Activated CD8-positive, alpha-beta T cell treated with anti-CD3 and anti-CD28 coated beads for 36 hours (primary cell): ENCODE measurements at regions not wholly inside any gene's neighbourhood (a gene's known extent, or its start where the extent isn't known, plus 50 kb on each side); places are given as distances from the start of the nearest gene placed in this dataset.

Experiments used
- ATAC-seq: fragments of 200-7000 bp; cut with Tn5 transposase; one replicate; pipeline ENCODE4 v1.10.0; 2021; ENCODE audit warnings: mild to moderate bottlenecking, moderate library complexity
- CTCF ChIA-PET: fragments of 350-600 bp; sonication (Branson Sonifier 250); formaldehyde crosslinking; loops from one replicate; lab custom pipeline; 2021; ENCODE audit warnings: antibody characterized with exemption; lab: Charles Lee
- POLR2A ChIA-PET: fragments of 350-600 bp; sonication (Branson Sonifier 250); formaldehyde crosslinking; loops from one replicate; lab custom pipeline; 2021; ENCODE audit warnings: antibody characterized with exemption; lab: Charles Lee
- DNase-seq: peaks from one replicate; pipeline ENCODE4 v3.0.0-alpha.2; 2020
- H3K27ac Mint-ChIP-seq: one replicate; pipeline ENCODE4 v1.8.0; 2021; ENCODE audit warnings: mild to moderate bottlenecking, mixed read lengths
- H3K27me3 Mint-ChIP-seq: one replicate; pipeline ENCODE4 v1.8.0; 2021; ENCODE audit warnings: mixed read lengths
- H3K36me3 Mint-ChIP-seq: one replicate; pipeline ENCODE4 v1.8.0; 2021; ENCODE audit warnings: low read depth, mixed read lengths
- H3K4me1 Mint-ChIP-seq: one replicate; pipeline ENCODE4 v1.8.0; 2021; ENCODE audit warnings: low read depth, mixed read lengths
- H3K4me3 Mint-ChIP-seq: one replicate; pipeline ENCODE4 v1.8.0; 2021; ENCODE audit warnings: mild to moderate bottlenecking, moderate library complexity, mixed read lengths
- H3K9me3 Mint-ChIP-seq: one replicate; pipeline ENCODE4 v1.8.0; 2021; ENCODE audit warnings: mixed read lengths
- CTCF ChIP-seq: fragments of 200-600 bp; IDR thresholded peaks from one replicate; pipeline ENCODE4 v1.8.0; 2022; ENCODE audit warnings: antibody characterized with exemption, mild to moderate bottlenecking
- intact Hi-C: fragments of 100-400 bp; cut with micrococcal nuclease; formaldehyde crosslinking; loops from one replicate; pipeline ENCODE4 v1.10.0; 2022

- intact Hi-C loops = no loop called here
- DNase-seq (no peak), ATAC-seq (no peak)
- Mint-ChIP-seq H3K27me3 (no peaks in the 10 kb centered on the region), H3K9me3 (peaks cover 12% of the 10 kb centered on the region), H3K4me1 (no peaks in the 10 kb centered on the region), H3K36me3 (no peaks in the 10 kb centered on the region), H3K27ac (no peak overlapping the region), H3K4me3 (no peak overlapping the region)
- POLR2A ChIA-PET = no interaction called here
- no peak for TF ChIP-seq CTCF
- CTCF ChIA-PET = no interaction called here
These were observed 580.5 kb downstream of the INHBA start for GRCh38 chr7:41122256-41122987.

DNA sequence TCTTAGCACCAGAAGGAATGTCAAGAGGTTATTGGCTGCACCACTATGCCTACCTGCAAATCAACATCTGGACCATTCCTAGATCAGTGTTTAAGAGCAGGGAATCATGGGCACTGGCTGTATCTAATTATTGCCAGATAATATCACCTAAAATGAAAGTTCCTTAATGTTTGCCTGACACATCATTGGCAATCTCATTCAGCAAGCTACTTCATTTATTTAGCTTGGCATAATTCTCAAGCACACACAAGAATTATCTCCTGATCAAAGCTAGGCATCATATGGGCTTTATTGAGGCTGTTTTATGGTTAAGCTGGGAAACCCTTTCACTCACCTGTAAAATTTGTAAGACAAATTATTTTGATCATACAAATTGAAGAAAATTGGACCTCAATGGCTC is 581.7 kb downstream of the INHBA start:
- H3K27ac Mint-ChIP-seq = no peak overlapping the region
- TF ChIP-seq CTCF = no peak
- no peak for ATAC-seq
- ChIA-PET POLR2A (no interaction called here), CTCF (no interaction called here)
- no peaks in the 10 kb centered on the region for H3K4me1 Mint-ChIP-seq
- no peaks in the 10 kb centered on the region for H3K36me3 Mint-ChIP-seq
- no peak for DNase-seq
- intact Hi-C loops = no loop called here
- peaks cover 12% of the 10 kb centered on the region for H3K9me3 Mint-ChIP-seq
- H3K4me3 Mint-ChIP-seq = no peak overlapping the region
- H3K27me3 Mint-ChIP-seq = no peaks in the 10 kb centered on the region

DNA sequence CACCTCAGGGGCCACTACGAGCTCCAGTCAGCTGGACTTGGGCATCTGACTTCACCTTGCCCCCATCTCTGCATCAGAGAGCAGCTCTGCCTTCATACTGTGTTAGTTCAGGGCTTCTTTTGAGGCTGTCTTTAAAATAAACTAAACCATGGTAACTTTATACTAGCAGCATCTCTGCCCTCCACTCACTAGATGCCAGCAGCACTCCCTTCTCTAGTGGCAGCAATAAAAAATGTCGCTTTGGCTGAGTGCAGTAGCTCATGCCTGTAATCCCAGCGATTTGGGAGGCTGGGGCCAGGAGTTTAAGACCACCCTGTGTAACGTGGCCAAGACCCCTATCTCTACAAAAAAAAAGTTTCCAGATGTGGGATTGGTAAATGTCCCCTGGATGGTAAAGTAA is 584.4 kb downstream of the INHBA start:
- Mint-ChIP-seq H3K27me3 (no peaks in the 10 kb centered on the region), H3K4me3 (no peak overlapping the region), H3K27ac (no peak overlapping the region), H3K9me3 (peaks cover 12% of the 10 kb centered on the region), H3K36me3 (no peaks in the 10 kb centered on the region), H3K4me1 (no peaks in the 10 kb centered on the region)
- intact Hi-C loops = no loop called here
- no peak for TF ChIP-seq CTCF
- no peak for DNase-seq
- POLR2A ChIA-PET = no interaction called here
- ATAC-seq = no peak
- CTCF ChIA-PET = no interaction called here

DNA sequence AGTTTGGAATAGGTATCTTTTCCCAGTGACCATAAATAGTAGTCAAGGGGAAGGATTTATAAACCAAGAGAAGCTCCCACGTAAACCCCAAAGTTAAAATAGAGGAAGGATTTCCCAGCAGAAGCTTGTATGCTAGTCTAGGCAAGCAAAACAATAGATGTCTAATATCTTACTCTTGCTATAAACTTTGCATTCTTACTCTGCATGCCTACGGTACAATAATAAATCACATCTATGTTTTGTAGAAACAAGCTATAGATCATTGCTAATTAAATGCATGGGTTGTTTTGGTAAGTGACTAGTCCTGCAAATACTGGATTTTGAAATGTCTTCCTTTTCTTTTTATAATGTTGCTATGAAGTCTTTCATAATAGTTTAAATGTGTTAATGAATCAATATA is 585.5 kb downstream of the INHBA start:
- CTCF ChIA-PET = no interaction called here
- intact Hi-C loops = no loop called here
- H3K27ac Mint-ChIP-seq = no peak overlapping the region
- no peaks in the 10 kb centered on the region for H3K36me3 Mint-ChIP-seq
- H3K4me1 Mint-ChIP-seq = no peaks in the 10 kb centered on the region
- DNase-seq (no peak), ATAC-seq (no peak)
- H3K27me3 Mint-ChIP-seq = no peaks in the 10 kb centered on the region
- peaks cover 12% of the 10 kb centered on the region for H3K9me3 Mint-ChIP-seq
- TF ChIP-seq CTCF = no peak
- POLR2A ChIA-PET = no interaction called here
- H3K4me3 Mint-ChIP-seq = no peak overlapping the region

- no peak for DNase-seq
- CTCF ChIA-PET = no interaction called here
- intact Hi-C loops = no loop called here
These were observed 586.1 kb downstream of the INHBA start for GRCh38 chr7:41116817-41117216.

More at GRCh38 chr7:41116817-41117216, 586.1 kb downstream of the INHBA start:
- Mint-ChIP-seq H3K4me3 (no peak overlapping the region), H3K27ac (no peak overlapping the region), H3K4me1 (no peaks in the 10 kb centered on the region), H3K9me3 (peaks cover 12% of the 10 kb centered on the region), H3K27me3 (no peaks in the 10 kb centered on the region), H3K36me3 (no peaks in the 10 kb centered on the region)
- ATAC-seq = no peak
- TF ChIP-seq CTCF = no peak
- POLR2A ChIA-PET = no interaction called here
